ENCODE measurements at regions not wholly inside any gene's neighbourhood (a gene's known extent, or its start where the extent isn't known, plus 50 kb on each side); places are given as distances from the start of the nearest gene placed in this dataset.

DNA sequence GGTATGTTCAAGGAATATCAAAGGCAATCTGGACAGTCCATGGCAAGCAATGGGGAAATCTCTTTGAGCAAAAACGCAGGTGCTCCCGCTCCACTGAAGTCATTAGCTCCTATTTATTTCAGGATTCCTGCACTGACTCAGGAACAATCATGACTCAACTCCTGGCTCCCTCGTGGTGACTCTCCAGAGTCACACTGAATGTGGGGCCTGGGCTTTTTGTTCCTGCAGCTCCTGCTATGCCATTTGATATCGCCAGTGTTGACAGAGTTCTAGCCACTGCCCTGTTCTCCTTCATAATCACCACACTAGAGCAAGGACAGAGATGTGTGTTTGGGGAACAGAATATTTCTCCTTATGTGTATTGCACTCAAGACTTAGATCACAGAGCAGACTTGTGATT lies 187.2 kb upstream of the ZNF462 start:
- no peaks in the 10 kb centered on the region for H3K9me3 Mint-ChIP-seq
- no peak overlapping the region for H2AK5ac ChIP-seq (ENCODE audit: insufficient read length, low read length)
- WGBS (ENCODE audit: extremely low coverage, insufficient read length, low lambda C conversion rate) = no CpG with 5 or more reads among the region's 4 CpGs

More for the DNA sequence above, 187.2 kb upstream of the ZNF462 start:
- Histone ChIP-seq H3K23ac (ENCODE audit: insufficient read length, low read depth, low read length) (no peak overlapping the region), H4K20me1 (ENCODE audit: control insufficient read depth, insufficient read depth, insufficient read length) (no peaks in the 10 kb centered on the region), H3K27ac (ENCODE audit: insufficient read length, low read depth, low read length) (no peak overlapping the region), H2AFZ (ENCODE audit: low read length) (no peak overlapping the region), H2BK12ac (ENCODE audit: insufficient read length, low read depth, low read length) (no peak overlapping the region), H3K4me2 (ENCODE audit: insufficient read depth, insufficient read length, low read length) (no peak overlapping the region), H3T11ph (ENCODE audit: low read length) (no peak overlapping the region), H3K14ac (ENCODE audit: insufficient read depth, low read length) (no peak overlapping the region), H3K56ac (ENCODE audit: insufficient read length, low read depth, low read length) (no peak overlapping the region), H3K9me3 (ENCODE audit: control insufficient read depth, low read depth, low read length) (no peaks in the 10 kb centered on the region), H3K27me3 (ENCODE audit: insufficient read depth, low read length) (no peaks in the 10 kb centered on the region), H3K9ac (ENCODE audit: extremely low read depth, insufficient read length, low read length) (no peak overlapping the region), H3K4ac (ENCODE audit: low read depth, low read length) (no peak overlapping the region), H3K79me2 (ENCODE audit: insufficient read depth, low read length) (no peaks in the 10 kb centered on the region), H2BK15ac (ENCODE audit: low read depth, low read length) (no peak overlapping the region), H2BK5ac (ENCODE audit: insufficient read length, low read length) (no peak overlapping the region), H3K4me1 (ENCODE audit: insufficient read depth, low read length) (peaks cover 5% of the 10 kb centered on the region; the same call in 1 of the 2 replicates), H3K79me1 (ENCODE audit: insufficient read depth, low read depth, low read length, poor library complexity, severe bottlenecking) (no peaks in the 10 kb centered on the region), H3K23me2 (ENCODE audit: insufficient read length, low read depth, low read length, poor library complexity, severe bottlenecking) (no peaks in the 10 kb centered on the region), H2BK20ac (ENCODE audit: low read depth, low read length, poor library complexity, severe bottlenecking) (no peak overlapping the region), H3K18ac (ENCODE audit: insufficient read length, low read depth, low read length) (no peak overlapping the region), H4K8ac (replicated peaks; ENCODE audit: insufficient read length, low read depth, low read length) (no peak overlapping the region), H4K5ac (ENCODE audit: insufficient read length, low read depth, low read length) (no peak overlapping the region), H4K91ac (ENCODE audit: insufficient read length, low read depth, low read length) (no peak overlapping the region), H2BK120ac (ENCODE audit: low read depth, low read length, poor library complexity, severe bottlenecking) (no peak overlapping the region)
- no peak for DNase-seq
- Mint-ChIP-seq H3K27ac (no peak overlapping the region), H3K36me3 (ENCODE audit: insufficient read depth in 1 of 3, low read depth in 3 of 3) (no peaks in the 10 kb centered on the region; a peak in 2 of 7 replicates), H3K27me3 (ENCODE audit: low read depth) (no peaks in the 10 kb centered on the region), H3K4me3 (no peak overlapping the region), H3K4me1 (peaks cover 20 to 22% of the 10 kb centered on the region in 2 experiments)
- TF ChIP-seq CTCF (conservative IDR thresholded peaks at IDR 0.05) = no peak

All from H9 (cell line).